Sigmoid colon (tissue), 6 donors: ENCODE measurements at regions not wholly inside any gene's neighbourhood (a gene's known extent, or its start where the extent isn't known, plus 50 kb on each side); places are given as distances from the start of the nearest gene placed in this dataset.

ENCODE experiments used
- DNase-seq: peaks from one replicate; pipeline ENCODE4 v3.0.0-alpha.2; 2019
- H3K27ac ChIP-seq, 4 donors: fragments of 200-600 bp; sonication (generic); one replicate each; pipeline ENCODE4 v1.5.1; 2016 to 2019; ENCODE audit warnings: mild to moderate bottlenecking in 1 of 4
- H3K27me3 ChIP-seq, 3 donors: fragments of 200-600 bp; sonication (generic); one replicate each; pipeline ENCODE4 v1.5.1; 2019; ENCODE audit warnings: mild to moderate bottlenecking in 1 of 3
- H3K36me3 ChIP-seq, 4 donors: fragments of 200-600 bp; sonication (generic); one replicate each; pipeline ENCODE4 v1.5.1; 2016 to 2019
- H3K4me1 ChIP-seq, 4 donors: fragments of 200-600 bp; sonication (generic); one replicate each; pipeline ENCODE4 v1.5.1; 2017 to 2019
- H3K4me3 ChIP-seq, 4 donors: fragments of 200-600 bp; sonication (generic); one replicate each; pipeline ENCODE4 v1.5.1; 2017 to 2019; ENCODE audit warnings: mild to moderate bottlenecking in 2 of 4, moderate library complexity in 1 of 4
- H3K9me3 ChIP-seq, 4 donors: fragments of 200-600 bp in 3 of 4; sonication (generic) in 3 of 4; one replicate each; pipeline versions ENCODE4 v1.5.1 to v1.6.1; 2013 to 2019
- CTCF ChIP-seq, 4 experiments: fragments of 450-650 bp in 3 of 4; fragments of 200-600 bp in 1 of 4; IDR thresholded peaks; one replicate each; pipeline ENCODE4 v1.5.1; 2016 to 2019; ENCODE audit warnings: antibody characterized with exemption in 4 of 4, mild to moderate bottlenecking in 3 of 4, moderate library complexity in 2 of 4
- EP300 ChIP-seq, 4 donors: sonication (generic); formaldehyde crosslinking; IDR thresholded peaks; one replicate each; pipeline ENCODE4 v1.6.1; 2017; ENCODE audit warnings: antibody characterized with exemption in 4 of 4
- POLR2A ChIP-seq, 2 donors: fragments of 450-650 bp; IDR thresholded peaks; one replicate each; pipeline ENCODE4 v1.6.1; 2016; ENCODE audit warnings: antibody characterized with exemption in 2 of 2, mild to moderate bottlenecking in 2 of 2, moderate library complexity in 2 of 2
- POLR2AphosphoS5 ChIP-seq, 4 donors: sonication (generic); formaldehyde crosslinking; IDR thresholded peaks; one replicate each; pipeline ENCODE4 v1.6.1; 2017; ENCODE audit warnings: antibody characterized with exemption in 4 of 4
- WGBS, 2 donors: extraction: QIAGEN DNeasy Blood & Tissue Kit; methylation state at CpG; one replicate each; pipeline ENCODE4 v1.1.7; 2013; 5-methylcytosine and 5-hydroxymethylcytosine counted together
- intact Hi-C: fragments of 100-400 bp; cut with DNase I; formaldehyde crosslinking; loops from one replicate; pipeline ENCODE4 v1.15.1; 2023
- donor health status: healthy with polysubstance abuse.
- donor health status: healthy.

- no peak overlapping the region for H3K4me3 ChIP-seq
- intact Hi-C loops: no loop called here
- DNase-seq: no peak
- no peaks in the 10 kb centered on the region for H3K27me3 ChIP-seq
- TF ChIP-seq POLR2AphosphoS5 (IDR thresholded peaks at IDR 0.05): no peak
- TF ChIP-seq CTCF (IDR thresholded peaks at IDR 0.05): no peak
- TF ChIP-seq POLR2A (IDR thresholded peaks at IDR 0.05): no peak
- TF ChIP-seq EP300 (IDR thresholded peaks at IDR 0.05): no peak
- no peaks in the 10 kb centered on the region for H3K36me3 ChIP-seq
- H3K4me1 ChIP-seq: no peaks in the 10 kb centered on the region
- WGBS, 2 donors: 38 to 79% methylated on average over 7 of the region's 7 CpGs
- H3K9me3 ChIP-seq: no peaks in the 10 kb centered on the region
- H3K27ac ChIP-seq: no peak overlapping the region
Measured at GRCh38 chr5:155628346-155628745, 614.8 kb downstream of the KIF4B start.

GRCh38 chr5:155629597-155629996 is 616.0 kb downstream of the KIF4B start:
- WGBS, 2 donors: 85 to 93% methylated on average over 1 of the region's 1 CpG
- intact Hi-C loops: no loop called here
- no peak for TF ChIP-seq POLR2AphosphoS5 (IDR thresholded peaks at IDR 0.05)
- no peak for TF ChIP-seq EP300 (IDR thresholded peaks at IDR 0.05)
- no peak for TF ChIP-seq POLR2A (IDR thresholded peaks at IDR 0.05)
- TF ChIP-seq CTCF (IDR thresholded peaks at IDR 0.05): no peak

GRCh38 chr5:155631116-155631515 is 617.6 kb downstream of the KIF4B start:
- H3K9me3 ChIP-seq: no peaks in the 10 kb centered on the region
- no peaks in the 10 kb centered on the region for H3K4me1 ChIP-seq
- no peak overlapping the region for H3K27ac ChIP-seq
- no peaks in the 10 kb centered on the region for H3K36me3 ChIP-seq
- intact Hi-C loops: no loop called here
- no peak for TF ChIP-seq POLR2A (IDR thresholded peaks at IDR 0.05)
- no peak for TF ChIP-seq POLR2AphosphoS5 (IDR thresholded peaks at IDR 0.05)
- no peak for TF ChIP-seq EP300 (IDR thresholded peaks at IDR 0.05)
- no peak for TF ChIP-seq CTCF (IDR thresholded peaks at IDR 0.05)
- WGBS, 2 donors: 50 to 62% methylated on average over 3 of the region's 3 CpGs
- DNase-seq: no peak
- H3K27me3 ChIP-seq: no peaks in the 10 kb centered on the region
- no peak overlapping the region for H3K4me3 ChIP-seq

More at GRCh38 chr5:155629597-155629996, 616.0 kb downstream of the KIF4B start:
- Histone ChIP-seq H3K9me3 (no peaks in the 10 kb centered on the region), H3K4me1 (no peaks in the 10 kb centered on the region), H3K4me3 (no peak overlapping the region), H3K36me3 (no peaks in the 10 kb centered on the region), H3K27me3 (no peaks in the 10 kb centered on the region), H3K27ac (no peak overlapping the region)
- no peak for DNase-seq

- H3K9me3 ChIP-seq: no peaks in the 10 kb centered on the region
- 78 to 96% methylated on average over 3 of the region's 3 CpGs for WGBS, 2 donors
Measured at GRCh38 chr5:155633338-155633957, 619.9 kb downstream of the KIF4B start.

More at GRCh38 chr5:155633338-155633957, 619.9 kb downstream of the KIF4B start:
- DNase-seq: no peak
- intact Hi-C loops: no loop called here
- H3K4me3 ChIP-seq: no peak overlapping the region
- TF ChIP-seq POLR2A (IDR thresholded peaks at IDR 0.05) (no peak), EP300 (IDR thresholded peaks at IDR 0.05) (no peak), POLR2AphosphoS5 (IDR thresholded peaks at IDR 0.05) (no peak), CTCF (IDR thresholded peaks at IDR 0.05) (no peak)
- H3K4me1 ChIP-seq: no peaks in the 10 kb centered on the region
- H3K27ac ChIP-seq: no peak overlapping the region
- H3K36me3 ChIP-seq: no peaks in the 10 kb centered on the region
- no peaks in the 10 kb centered on the region for H3K27me3 ChIP-seq
